Activated CD4-positive, alpha-beta T cell treated with anti-CD3 and anti-CD28 coated beads for 36 hours (primary cell): ENCODE measurements at regions not wholly inside any gene's neighbourhood (a gene's known extent, or its start where the extent isn't known, plus 50 kb on each side); places are given as distances from the start of the nearest gene placed in this dataset.

ENCODE experiments used
- ATAC-seq: fragments of 200-7000 bp; cut with Tn5 transposase; one replicate; pipeline ENCODE4 v1.10.0; 2021; ENCODE audit warnings: mild to moderate bottlenecking, moderate library complexity
- CTCF ChIA-PET: fragments of 350-600 bp; sonication (Branson Sonifier 250); formaldehyde crosslinking; loops from one replicate; lab custom pipeline; 2021; ENCODE audit warnings: antibody characterized with exemption; lab: Charles Lee
- POLR2A ChIA-PET: fragments of 350-600 bp; sonication (Branson Sonifier 250); formaldehyde crosslinking; loops from one replicate; lab custom pipeline; 2021; ENCODE audit warnings: antibody characterized with exemption, inconsistent platforms; lab: Charles Lee
- DNase-seq: peaks from one replicate; pipeline ENCODE4 v3.0.0-alpha.2; 2020
- H3K27ac Mint-ChIP-seq: one replicate; pipeline ENCODE4 v1.8.0; 2021; ENCODE audit warnings: mixed read lengths
- H3K27me3 Mint-ChIP-seq: one replicate; pipeline ENCODE4 v1.8.0; 2021; ENCODE audit warnings: mixed read lengths
- H3K36me3 Mint-ChIP-seq: one replicate; pipeline ENCODE4 v1.8.0; 2021; ENCODE audit warnings: low read depth, mixed read lengths
- H3K4me1 Mint-ChIP-seq: one replicate; pipeline ENCODE4 v1.8.0; 2021; ENCODE audit warnings: mixed read lengths
- H3K4me3 Mint-ChIP-seq: one replicate; pipeline ENCODE4 v1.8.0; 2021; ENCODE audit warnings: mild to moderate bottlenecking, moderate library complexity, mixed read lengths
- H3K9me3 Mint-ChIP-seq: one replicate; pipeline ENCODE4 v1.8.0; 2021; ENCODE audit warnings: low read depth, mixed read lengths
- intact Hi-C, 2 experiments: fragments of 100-400 bp; cut with DNase I in 1 of 2; cut with micrococcal nuclease in 1 of 2; formaldehyde crosslinking; loops; one replicate each; pipeline versions ENCODE4 v1.14.2 to v1.15.1; 2022 to 2024; cut with DNase I, micrococcal nuclease

GRCh38 chr10:51020200-51020599 lies 54.1 kb upstream of the PRKG1 start:
- Mint-ChIP-seq H3K4me1 (no peaks in the 10 kb centered on the region), H3K27me3 (peaks cover 2% of the 10 kb centered on the region), H3K4me3 (no peak overlapping the region), H3K36me3 (no peaks in the 10 kb centered on the region), H3K9me3 (no peaks in the 10 kb centered on the region), H3K27ac (no peak overlapping the region)
- ATAC-seq, result no peak
- POLR2A ChIA-PET, result no interaction called here
- no peak for DNase-seq
- intact Hi-C loops, result no loop called here
- CTCF ChIA-PET, result no interaction called here

- H3K36me3 Mint-ChIP-seq, result no peaks in the 10 kb centered on the region
- ChIA-PET POLR2A (no interaction called here), CTCF (no interaction called here)
- no peak overlapping the region for H3K4me3 Mint-ChIP-seq
- DNase-seq (no peak), ATAC-seq (no peak)
- H3K27me3 Mint-ChIP-seq, result peaks cover 10% of the 10 kb centered on the region
- no peaks in the 10 kb centered on the region for H3K9me3 Mint-ChIP-seq
- no peak overlapping the region for H3K27ac Mint-ChIP-seq
- intact Hi-C loops, result no loop called here
- no peaks in the 10 kb centered on the region for H3K4me1 Mint-ChIP-seq
Observed at GRCh38 chr10:51022933-51023585, 51.2 kb upstream of the PRKG1 start.

DNA sequence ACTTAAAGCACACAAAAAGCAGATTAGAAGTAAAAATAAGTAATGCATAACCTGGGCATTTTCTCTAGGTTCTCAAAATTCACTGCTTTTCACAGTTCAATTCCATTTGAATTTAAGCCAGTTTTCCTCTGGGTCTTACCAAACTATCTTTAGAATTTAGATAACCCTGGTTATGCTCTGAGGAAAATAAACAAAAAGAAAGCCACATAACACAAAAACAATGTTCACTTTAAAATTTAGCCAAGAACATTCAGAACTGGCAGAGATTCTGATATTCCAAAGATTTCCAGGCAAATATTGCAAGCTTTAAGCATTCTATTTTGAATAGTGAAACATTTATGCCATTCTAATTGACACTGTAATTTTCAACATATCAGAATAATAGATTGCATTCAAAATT lies 50.7 kb upstream of the PRKG1 start:
- Mint-ChIP-seq H3K27ac (no peak overlapping the region), H3K9me3 (no peaks in the 10 kb centered on the region), H3K4me3 (no peak overlapping the region), H3K36me3 (no peaks in the 10 kb centered on the region), H3K4me1 (no peaks in the 10 kb centered on the region), H3K27me3 (peaks cover 10% of the 10 kb centered on the region)
- no peak for DNase-seq
- no peak for ATAC-seq
- POLR2A ChIA-PET, result no interaction called here
- intact Hi-C loops, result no loop called here
- CTCF ChIA-PET, result no interaction called here
